Neural crest cell (in vitro differentiated cells): ENCODE measurements at regions not wholly inside any gene's neighbourhood (a gene's known extent, or its start where the extent isn't known, plus 50 kb on each side); places are given as distances from the start of the nearest gene placed in this dataset.

ENCODE experiments used
- DNase-seq: peaks from one replicate; pipeline ENCODE4 v3.0.0; 2021; ENCODE audit warnings: low read depth, mixed read lengths, low spot score
- H3K27ac Mint-ChIP-seq: one replicate; pipeline ENCODE4 v1.8.0; 2021; ENCODE audit warnings: mild to moderate bottlenecking, mixed read lengths; ENCODE audit not compliant: unreplicated experiment
- H3K27me3 Mint-ChIP-seq: 2 replicates; pipeline ENCODE4 v1.8.0; 2021; ENCODE audit warnings: low read depth, mild to moderate bottlenecking, mixed read lengths
- H3K36me3 Mint-ChIP-seq: 2 replicates; pipeline ENCODE4 v1.8.0; 2021; ENCODE audit warnings: low read depth, mild to moderate bottlenecking, mixed read lengths
- H3K4me1 Mint-ChIP-seq: 2 replicates; pipeline ENCODE4 v1.8.0; 2021; ENCODE audit warnings: mixed read lengths
- H3K4me3 Mint-ChIP-seq: one replicate; pipeline ENCODE4 v1.8.0; 2021; ENCODE audit warnings: mild to moderate bottlenecking, mixed read lengths
- H3K9me3 Mint-ChIP-seq: 2 replicates; pipeline ENCODE4 v1.8.0; 2021; ENCODE audit warnings: mixed read lengths
- TF ChIP-seq, protein P1 (sequence below): fragments of 200-600 bp; sonication (generic); conservative IDR thresholded peaks from 2 replicates; pipeline ENCODE4 v1.5.0; 2021; ENCODE audit warnings: antibody characterized with exemption, mild to moderate bottlenecking

- TF ChIP-seq, protein P1, sequence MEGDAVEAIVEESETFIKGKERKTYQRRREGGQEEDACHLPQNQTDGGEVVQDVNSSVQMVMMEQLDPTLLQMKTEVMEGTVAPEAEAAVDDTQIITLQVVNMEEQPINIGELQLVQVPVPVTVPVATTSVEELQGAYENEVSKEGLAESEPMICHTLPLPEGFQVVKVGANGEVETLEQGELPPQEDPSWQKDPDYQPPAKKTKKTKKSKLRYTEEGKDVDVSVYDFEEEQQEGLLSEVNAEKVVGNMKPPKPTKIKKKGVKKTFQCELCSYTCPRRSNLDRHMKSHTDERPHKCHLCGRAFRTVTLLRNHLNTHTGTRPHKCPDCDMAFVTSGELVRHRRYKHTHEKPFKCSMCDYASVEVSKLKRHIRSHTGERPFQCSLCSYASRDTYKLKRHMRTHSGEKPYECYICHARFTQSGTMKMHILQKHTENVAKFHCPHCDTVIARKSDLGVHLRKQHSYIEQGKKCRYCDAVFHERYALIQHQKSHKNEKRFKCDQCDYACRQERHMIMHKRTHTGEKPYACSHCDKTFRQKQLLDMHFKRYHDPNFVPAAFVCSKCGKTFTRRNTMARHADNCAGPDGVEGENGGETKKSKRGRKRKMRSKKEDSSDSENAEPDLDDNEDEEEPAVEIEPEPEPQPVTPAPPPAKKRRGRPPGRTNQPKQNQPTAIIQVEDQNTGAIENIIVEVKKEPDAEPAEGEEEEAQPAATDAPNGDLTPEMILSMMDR: no peak
- Mint-ChIP-seq H3K4me3 (no peak overlapping the region), H3K27me3 (no peaks in the 10 kb centered on the region), H3K36me3 (no peaks in the 10 kb centered on the region), H3K4me1 (peaks cover 5% of the 10 kb centered on the region), H3K27ac (no peak overlapping the region), H3K9me3 (peaks cover 2% of the 10 kb centered on the region)
- DNase-seq: no peak
Observed at GRCh38 chr6:121578216-121578615, 142.8 kb downstream of the GJA1 start.

- DNase-seq: no peak
- no peaks in the 10 kb centered on the region for H3K27me3 Mint-ChIP-seq
- H3K4me1 Mint-ChIP-seq: no peaks in the 10 kb centered on the region
- H3K4me3 Mint-ChIP-seq: no peak overlapping the region
- TF ChIP-seq, protein P1: no peak
- H3K27ac Mint-ChIP-seq: no peak overlapping the region
- no peaks in the 10 kb centered on the region for H3K9me3 Mint-ChIP-seq
- no peaks in the 10 kb centered on the region for H3K36me3 Mint-ChIP-seq
Observed at GRCh38 chr6:121579478-121579877, 144.0 kb downstream of the GJA1 start.

GRCh38 chr6:121581327-121581726 is 145.9 kb downstream of the GJA1 start:
- H3K9me3 Mint-ChIP-seq: no peaks in the 10 kb centered on the region
- H3K27ac Mint-ChIP-seq: no peak overlapping the region
- no peaks in the 10 kb centered on the region for H3K4me1 Mint-ChIP-seq
- no peak overlapping the region for H3K4me3 Mint-ChIP-seq
- DNase-seq: no peak
- H3K27me3 Mint-ChIP-seq: no peaks in the 10 kb centered on the region
- no peaks in the 10 kb centered on the region for H3K36me3 Mint-ChIP-seq
- TF ChIP-seq, protein P1: no peak

GRCh38 chr6:121582262-121582661 is 146.8 kb downstream of the GJA1 start:
- TF ChIP-seq, protein P1: no peak
- no peaks in the 10 kb centered on the region for H3K9me3 Mint-ChIP-seq
- H3K36me3 Mint-ChIP-seq: no peaks in the 10 kb centered on the region
- no peak overlapping the region for H3K27ac Mint-ChIP-seq
- no peak for DNase-seq
- H3K4me3 Mint-ChIP-seq: no peak overlapping the region
- no peaks in the 10 kb centered on the region for H3K4me1 Mint-ChIP-seq
- H3K27me3 Mint-ChIP-seq: no peaks in the 10 kb centered on the region

DNA sequence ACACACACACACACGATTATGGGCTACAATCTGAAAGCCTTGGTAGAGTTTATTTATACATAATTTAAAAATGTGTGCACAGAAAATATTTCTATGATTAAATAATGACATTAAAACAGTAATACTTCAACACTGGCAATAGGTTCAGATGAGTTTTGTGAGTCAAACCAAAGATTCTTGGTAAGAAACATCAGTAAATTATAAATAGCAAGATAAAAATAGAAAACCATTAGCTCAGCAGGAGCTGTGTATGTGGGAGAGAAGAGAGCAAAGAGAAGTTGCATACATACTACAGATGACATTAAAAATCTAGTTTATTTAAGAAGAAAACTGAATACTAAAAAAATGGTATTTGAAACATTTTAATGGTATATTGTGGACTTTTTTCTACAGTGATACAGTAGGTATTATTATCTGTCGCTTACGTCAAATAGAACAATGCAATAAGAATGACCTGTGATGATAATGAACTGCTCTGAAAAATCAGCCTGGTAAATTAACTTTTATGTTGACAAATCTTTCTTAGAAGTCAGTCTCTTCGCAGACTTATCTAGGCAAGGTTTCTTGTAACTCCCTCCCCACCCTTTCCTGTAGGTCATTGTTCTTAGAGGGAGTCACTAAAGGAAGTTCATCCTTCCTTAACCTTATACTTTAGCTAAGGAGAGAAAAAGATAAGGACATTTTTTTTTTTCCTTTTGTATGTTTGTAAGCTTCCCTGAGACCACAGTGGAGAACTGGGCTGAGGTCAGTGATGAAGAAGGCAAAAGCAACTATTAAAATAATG is 149.3 kb downstream of the GJA1 start:
- H3K27ac Mint-ChIP-seq: no peak overlapping the region
- TF ChIP-seq, protein P1: no peak
- H3K4me1 Mint-ChIP-seq: no peaks in the 10 kb centered on the region
- no peaks in the 10 kb centered on the region for H3K36me3 Mint-ChIP-seq
- no peaks in the 10 kb centered on the region for H3K27me3 Mint-ChIP-seq
- no peak for DNase-seq
- no peaks in the 10 kb centered on the region for H3K9me3 Mint-ChIP-seq
- H3K4me3 Mint-ChIP-seq: no peak overlapping the region
